HCT116 (cell line): ENCODE measurements at regions not wholly inside any gene's neighbourhood (a gene's known extent, or its start where the extent isn't known, plus 50 kb on each side); places are given as distances from the start of the nearest gene placed in this dataset.

Experiments
- ATAC-seq: fragments of 200-7000 bp; cut with Tn5 transposase; 2 replicates; pipeline ENCODE4 v1.9.1; 2020; ENCODE audit warnings: mild to moderate bottlenecking, moderate library complexity
- BruUV-seq: library from RNA; stranded (reverse); fragments of 400-500 nt; replicated peaks from 2 replicates; lab custom pipeline; 2021; lab: Mats Ljungman, UMichigan
- CTCF ChIA-PET: fragments of 300-600 bp; sonication (Branson Sonifier 250); formaldehyde crosslinking; loops from one replicate; lab custom pipeline; 2021; ENCODE audit warnings: antibody characterized with exemption; lab: Charles Lee
- POLR2A ChIA-PET: fragments of 300-600, 350-600 bp; sonication (Branson Sonifier 250); formaldehyde crosslinking; loops from one replicate; lab custom pipeline; 2021; ENCODE audit warnings: antibody characterized with exemption; lab: Charles Lee
- RAD21 ChIA-PET, 2 experiments: fragments of 300-600 bp; sonication (Branson Sonifier 250); formaldehyde crosslinking; loops; one replicate each; lab custom pipeline; 2023; ENCODE audit warnings: low total read pairs in 2 of 2; ENCODE audit not compliant: uncharacterized antibody in 2 of 2, unreplicated experiment in 2 of 2, low non-redundant PET in 1 of 2; lab: Charles Lee
- DNase-seq: peaks from one replicate; pipeline ENCODE4 v3.0.0-alpha.2; 2010; ENCODE audit warnings: low read depth, low spot score
- H2AFZ ChIP-seq: fragments of 200-600 bp; shearing (Covaris generic), sonication (generic); 2 replicates; pipeline ENCODE4 v1.6.1; 2017; ENCODE audit warnings: low read depth, mixed run types, mixed read lengths, antibody characterized with exemption, low read length; ENCODE audit not compliant: poor library complexity, severe bottlenecking
- H3K27ac ChIP-seq: 2 replicates; pipeline ENCODE4 v1.5.1; 2012; ENCODE audit warnings: low read depth, low read length
- H3K27me3 ChIP-seq: fragments of 200-600 bp; sonication (generic); 2 replicates; pipeline ENCODE4 v1.6.1; 2016; ENCODE audit warnings: mixed run types, low read length, mixed read lengths; ENCODE audit not compliant: insufficient read depth
- H3K36me3 ChIP-seq, 2 experiments: fragments of 200-500 bp in 1 of 2; fragments of 200-600 bp in 1 of 2; sonication (Bioruptor generic) in 1 of 2; sonication (generic) in 1 of 2; 2 replicates each; pipeline versions ENCODE4 v1.5.1 to v1.6.1; 2014 to 2016; ENCODE audit warnings: low read length in 2 of 2, inconsistent platforms in 1 of 2, mixed read lengths in 1 of 2, mixed run types in 1 of 2; ENCODE audit not compliant: insufficient read depth in 2 of 2, control insufficient read depth in 1 of 2
- H3K4me1 ChIP-seq, 2 experiments: fragments of 200-600 bp in 1 of 2; sonication (generic) in 1 of 2; 2 replicates each; pipeline versions ENCODE4 v1.5.1 to v1.6.1; 2012 to 2017; ENCODE audit warnings: low read length in 2 of 2, inconsistent platforms in 1 of 2, mild to moderate bottlenecking in 1 of 2, mixed read lengths in 1 of 2, mixed run types in 1 of 2, moderate library complexity in 1 of 2; ENCODE audit not compliant: insufficient read depth in 2 of 2, control insufficient read depth in 1 of 2
- H3K4me2 ChIP-seq: fragments of 200-600 bp; sonication (generic); 2 replicates; pipeline ENCODE4 v1.6.1; 2017; ENCODE audit warnings: mixed run types, low read length, mixed read lengths
- H3K4me3 ChIP-seq, 2 experiments: fragments of 200-600 bp in 1 of 2; sonication (generic) in 1 of 2; replicated peaks in 1 of 2; 2 replicates each; pipeline ENCODE4 v1.5.1; 2011 to 2016; ENCODE audit warnings: low read length in 2 of 2, control low read depth in 1 of 2, low read depth in 1 of 2, mild to moderate bottlenecking in 1 of 2, mixed read lengths in 1 of 2, mixed run types in 1 of 2
- H3K79me2 ChIP-seq: fragments of 200-600 bp; sonication (generic); 2 replicates; pipeline ENCODE4 v1.6.1; 2017; ENCODE audit warnings: mild to moderate bottlenecking, mixed run types, low read length, moderate library complexity, mixed read lengths; ENCODE audit not compliant: insufficient read depth
- H3K9ac ChIP-seq: fragments of 200-600 bp; sonication (generic); 2 replicates; pipeline ENCODE4 v1.6.1; 2016; ENCODE audit warnings: low read length, mixed read lengths
- H3K9me2 ChIP-seq: fragments of 200-600 bp; sonication (generic), shearing (Covaris generic); 2 replicates; pipeline ENCODE4 v1.6.1; 2017; ENCODE audit warnings: mixed run types, mild to moderate bottlenecking, moderate library complexity; ENCODE audit not compliant: insufficient read depth
- H3K9me3 ChIP-seq, 2 experiments: fragments of 200-500 bp in 1 of 2; fragments of 200-600 bp in 1 of 2; sonication (Bioruptor generic) in 1 of 2; sonication (generic) in 1 of 2; 2 replicates each; pipeline ENCODE4 v1.6.1; 2014 to 2017; ENCODE audit warnings: low read length in 2 of 2, mixed read lengths in 2 of 2, inconsistent platforms in 1 of 2, low read depth in 1 of 2, mild to moderate bottlenecking in 1 of 2, mixed run types in 1 of 2, moderate library complexity in 1 of 2; ENCODE audit not compliant: control insufficient read depth in 1 of 2, insufficient read depth in 1 of 2
- H4K20me1 ChIP-seq: fragments of 200-600 bp; sonication (generic), shearing (Covaris generic); 2 replicates; pipeline ENCODE4 v1.6.1; 2017; ENCODE audit warnings: mixed run types, mild to moderate bottlenecking, moderate library complexity; ENCODE audit not compliant: insufficient read depth
- ELF1 ChIP-seq: IDR thresholded peaks from 2 replicates; pipeline ENCODE4 v1.6.1; 2012; ENCODE audit warnings: low read depth, borderline replicate concordance
- RAD21 ChIP-seq: IDR thresholded peaks from 2 replicates; pipeline ENCODE4 v1.6.1; 2012; ENCODE audit warnings: low read depth, mild to moderate bottlenecking
- intact Hi-C: fragments of 100-400 bp; cut with micrococcal nuclease; formaldehyde crosslinking; loops from 2 replicates; pipeline ENCODE4 v1.10.0; 2022
- TF ChIP-seq, protein P1 (sequence below): IDR thresholded peaks from 2 replicates; pipeline ENCODE4 v1.6.1; 2012
- TF ChIP-seq, protein P2 (sequence below), 3 experiments: fragments of 200-600 bp in 1 of 3; sonication (generic) in 1 of 3; IDR thresholded peaks in 2 of 3; conservative IDR thresholded peaks in 1 of 3; 2 replicates each; pipeline ENCODE4 v1.5.1; 2012 to 2017; ENCODE audit warnings: low read depth in 2 of 3, low read length in 2 of 3, antibody characterized with exemption in 1 of 3, borderline replicate concordance in 1 of 3, control low read depth in 1 of 3, mild to moderate bottlenecking in 1 of 3, mixed read lengths in 1 of 3, mixed run types in 1 of 3, moderate library complexity in 1 of 3; ENCODE audit not compliant: insufficient read depth in 1 of 3

DNA sequence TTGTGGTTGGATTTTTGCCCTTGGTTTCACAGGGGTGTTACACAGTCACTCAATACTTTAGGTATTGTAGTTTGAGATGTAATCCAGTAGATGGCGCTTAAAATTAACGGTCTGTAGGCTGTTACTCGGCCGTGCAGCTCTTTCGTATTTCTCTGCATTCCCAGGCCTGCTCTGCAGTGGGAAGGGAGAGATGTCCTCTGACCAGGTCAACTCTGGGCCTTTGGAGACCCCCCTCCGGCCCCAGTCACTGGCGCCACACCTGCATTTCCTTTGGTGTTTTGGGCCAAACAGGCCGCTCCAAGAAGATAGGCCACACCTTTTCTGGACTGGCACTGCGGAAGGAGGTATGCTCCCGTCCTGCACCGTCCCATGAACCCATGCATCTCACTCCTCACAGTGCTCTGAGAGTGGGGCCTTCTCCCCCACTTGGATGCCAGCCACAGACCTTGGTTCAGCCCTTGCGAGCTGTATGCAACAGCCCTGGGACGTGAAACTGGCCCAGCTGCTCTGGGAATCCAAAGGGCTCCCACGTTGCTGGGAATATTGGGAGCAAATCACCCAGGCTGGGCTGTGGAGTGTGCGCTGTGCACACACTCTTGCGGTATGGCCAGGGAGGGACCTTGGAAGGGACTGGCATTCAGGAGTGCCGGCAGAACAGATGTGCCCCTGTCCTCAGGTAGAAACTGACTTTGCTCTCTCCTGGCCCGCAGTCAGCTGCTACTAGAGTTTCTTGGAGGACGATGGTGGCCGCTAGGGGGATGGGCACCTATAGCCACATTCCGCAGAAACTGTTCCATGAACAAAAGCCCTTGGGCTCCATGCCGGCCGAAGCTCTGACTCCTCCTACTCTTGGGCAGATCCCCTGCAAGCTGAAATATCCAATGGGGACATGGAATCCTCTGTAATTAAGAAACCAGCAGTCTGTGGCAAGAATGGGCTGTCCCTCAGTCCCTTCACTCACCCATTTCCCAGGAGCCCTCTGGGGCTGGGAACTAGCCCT is 410.5 kb upstream of the CADM2 start:
- no peak overlapping the region for H3K9ac ChIP-seq

More for the DNA sequence above, 410.5 kb upstream of the CADM2 start:
- ChIA-PET CTCF (no interaction called here), POLR2A (no interaction called here), RAD21 (no interaction called here)
- no peaks in the 10 kb centered on the region for H3K9me2 ChIP-seq
- no peaks in the 10 kb centered on the region for H3K79me2 ChIP-seq
- H3K4me1 ChIP-seq, result no peaks in the 10 kb centered on the region
- H3K9me3 ChIP-seq, result peaks cover 5 to 21% of the 10 kb centered on the region in 2 experiments; a peak in 2 of 4 replicates
- intact Hi-C loops, result no loop called here
- BruUV-seq, result no TSS peak
- H3K36me3 ChIP-seq, result no peaks in the 10 kb centered on the region
- H3K4me3 ChIP-seq, result no peak overlapping the region
- TF ChIP-seq, protein P1, sequence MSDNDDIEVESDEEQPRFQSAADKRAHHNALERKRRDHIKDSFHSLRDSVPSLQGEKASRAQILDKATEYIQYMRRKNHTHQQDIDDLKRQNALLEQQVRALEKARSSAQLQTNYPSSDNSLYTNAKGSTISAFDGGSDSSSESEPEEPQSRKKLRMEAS, result no peak
- TF ChIP-seq RAD21, result no peak
- TF ChIP-seq ELF1, result no peak
- TF ChIP-seq, protein P2, sequence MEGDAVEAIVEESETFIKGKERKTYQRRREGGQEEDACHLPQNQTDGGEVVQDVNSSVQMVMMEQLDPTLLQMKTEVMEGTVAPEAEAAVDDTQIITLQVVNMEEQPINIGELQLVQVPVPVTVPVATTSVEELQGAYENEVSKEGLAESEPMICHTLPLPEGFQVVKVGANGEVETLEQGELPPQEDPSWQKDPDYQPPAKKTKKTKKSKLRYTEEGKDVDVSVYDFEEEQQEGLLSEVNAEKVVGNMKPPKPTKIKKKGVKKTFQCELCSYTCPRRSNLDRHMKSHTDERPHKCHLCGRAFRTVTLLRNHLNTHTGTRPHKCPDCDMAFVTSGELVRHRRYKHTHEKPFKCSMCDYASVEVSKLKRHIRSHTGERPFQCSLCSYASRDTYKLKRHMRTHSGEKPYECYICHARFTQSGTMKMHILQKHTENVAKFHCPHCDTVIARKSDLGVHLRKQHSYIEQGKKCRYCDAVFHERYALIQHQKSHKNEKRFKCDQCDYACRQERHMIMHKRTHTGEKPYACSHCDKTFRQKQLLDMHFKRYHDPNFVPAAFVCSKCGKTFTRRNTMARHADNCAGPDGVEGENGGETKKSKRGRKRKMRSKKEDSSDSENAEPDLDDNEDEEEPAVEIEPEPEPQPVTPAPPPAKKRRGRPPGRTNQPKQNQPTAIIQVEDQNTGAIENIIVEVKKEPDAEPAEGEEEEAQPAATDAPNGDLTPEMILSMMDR (IDR thresholded peaks at IDR 0.05 in 2 of 3, conservative IDR thresholded peaks at IDR 0.05 in 1 of 3; ENCODE audit: borderline replicate concordance in 1 of 3, insufficient read depth in 1 of 3, low read depth in 2 of 3, low read length in 2 of 3), result peak in 1 of 3 experiments; percentile 30; a peak in 3 of 6 replicates
- H3K27me3 ChIP-seq, result no peaks in the 10 kb centered on the region
- H2AFZ ChIP-seq, result no peak overlapping the region
- no peak overlapping the region for H3K27ac ChIP-seq
- DNase-seq (no peak), ATAC-seq (no peak; the same call in 1 of the 2 replicates)
- H3K4me2 ChIP-seq, result no peak overlapping the region
- no peaks in the 10 kb centered on the region for H4K20me1 ChIP-seq
